DMS 273 treated with DMSO at 0.1 percent for 48 hours (cell line): ENCODE measurements at regions not wholly inside any gene's neighbourhood (a gene's known extent, or its start where the extent isn't known, plus 50 kb on each side); places are given as distances from the start of the nearest gene placed in this dataset.

Experiments used
- DNase-seq: peaks from one replicate; lab custom pipeline; 2025; lab: John Stamatoyannopoulos, UW

GRCh38 chr22:48537343-48537680 is 1290.4 kb downstream of the BRD1 start:
- DNase-seq: no peak

GRCh38 chr22:48536541-48537342 is 1290.9 kb downstream of the BRD1 start:
- peak; percentile 53 for DNase-seq

GRCh38 chr22:48535868-48536540 is 1291.7 kb downstream of the BRD1 start:
- no peak for DNase-seq

GRCh38 chr22:48534395-48534958 is 1293.2 kb downstream of the BRD1 start:
- DNase-seq: no peak

- DNase-seq: no peak
Measured at GRCh38 chr22:48532986-48533385, 1294.7 kb downstream of the BRD1 start.

- DNase-seq: no peak
Measured at GRCh38 chr22:48531761-48532435, 1295.8 kb downstream of the BRD1 start.

GRCh38 chr22:48531108-48531507 is 1296.6 kb downstream of the BRD1 start:
- no peak for DNase-seq

GRCh38 chr22:48530666-48531065 is 1297.0 kb downstream of the BRD1 start:
- no peak for DNase-seq

- no peak for DNase-seq
Measured at GRCh38 chr22:48528221-48528915, 1299.3 kb downstream of the BRD1 start.

GRCh38 chr22:48523761-48524160 is 1303.9 kb downstream of the BRD1 start:
- DNase-seq: no peak

GRCh38 chr22:48523091-48523490 is 1304.6 kb downstream of the BRD1 start:
- no peak for DNase-seq

- no peak for DNase-seq
Measured at GRCh38 chr22:48522271-48522670, 1305.4 kb downstream of the BRD1 start.

GRCh38 chr22:48520884-48521588 is 1306.6 kb downstream of the BRD1 start:
- DNase-seq: no peak

- DNase-seq: no peak
Measured at GRCh38 chr22:48520207-48520606, 1307.5 kb downstream of the BRD1 start.

GRCh38 chr22:48517039-48518030 is 1310.3 kb downstream of the BRD1 start:
- DNase-seq: no peak

GRCh38 chr22:48516571-48516970 is 1311.1 kb downstream of the BRD1 start:
- DNase-seq: no peak

- DNase-seq: no peak
Measured at GRCh38 chr22:48515571-48516200, 1312.0 kb downstream of the BRD1 start.

GRCh38 chr22:48513929-48514328 is 1313.7 kb downstream of the BRD1 start:
- DNase-seq: no peak

GRCh38 chr22:48513446-48513845 is 1314.2 kb downstream of the BRD1 start:
- no peak for DNase-seq
